ENCODE measurements at regions not wholly inside any gene's neighbourhood (a gene's known extent, or its start where the extent isn't known, plus 50 kb on each side); places are given as distances from the start of the nearest gene placed in this dataset.
"Not testable (repeated sequence)": the region's sequence is repeated elsewhere in the genome, so short reads cannot be mapped to it uniquely, and the experiment has no call there.

DNA sequence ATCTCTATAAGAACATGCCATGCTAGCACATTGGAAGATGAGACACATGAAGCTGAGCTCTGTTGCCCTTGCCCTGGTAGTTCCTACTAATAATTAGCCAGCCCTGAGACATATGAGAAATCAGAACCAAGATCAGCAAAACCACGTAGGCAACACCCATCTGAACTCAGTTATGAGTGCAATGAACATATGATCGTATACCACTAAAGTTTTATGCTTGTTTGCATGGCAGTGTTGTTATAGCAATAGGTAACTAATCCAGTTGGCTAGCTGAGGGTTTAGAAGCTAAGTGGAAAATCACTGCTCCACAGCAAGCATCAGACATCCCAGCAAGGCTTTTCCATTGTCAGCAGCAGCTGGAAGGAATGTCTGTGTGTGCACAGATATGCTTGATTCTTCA lies 180.7 kb downstream of the BTBD3 start:
- ATAC-seq (ENCODE audit: poor library complexity), result no peak
- DNase-seq, result no peak
- intact Hi-C loops (cut with DNase I), result no loop called here

DNA sequence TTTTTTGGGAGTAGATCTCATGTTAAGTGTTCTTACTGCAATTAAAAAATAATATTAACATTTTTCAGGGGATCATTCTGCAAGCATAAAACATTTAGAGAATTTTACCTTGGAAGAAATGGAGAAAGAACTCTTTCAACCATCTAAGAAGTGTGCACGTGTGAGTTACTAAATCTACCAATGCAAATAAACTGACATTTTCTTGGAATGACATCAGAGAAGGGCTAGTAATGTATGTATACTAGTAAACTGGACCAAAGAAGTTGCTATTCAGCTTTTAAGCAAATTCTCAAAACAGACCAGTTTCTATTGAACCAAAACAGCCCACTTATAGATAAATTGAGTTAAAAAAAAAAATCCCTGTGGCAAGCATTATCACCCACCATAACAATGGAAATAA lies 191.2 kb downstream of the BTBD3 start:
- ATAC-seq (ENCODE audit: poor library complexity), result no peak
- DNase-seq, result no peak
- intact Hi-C loops (cut with DNase I), result no loop called here

DNA sequence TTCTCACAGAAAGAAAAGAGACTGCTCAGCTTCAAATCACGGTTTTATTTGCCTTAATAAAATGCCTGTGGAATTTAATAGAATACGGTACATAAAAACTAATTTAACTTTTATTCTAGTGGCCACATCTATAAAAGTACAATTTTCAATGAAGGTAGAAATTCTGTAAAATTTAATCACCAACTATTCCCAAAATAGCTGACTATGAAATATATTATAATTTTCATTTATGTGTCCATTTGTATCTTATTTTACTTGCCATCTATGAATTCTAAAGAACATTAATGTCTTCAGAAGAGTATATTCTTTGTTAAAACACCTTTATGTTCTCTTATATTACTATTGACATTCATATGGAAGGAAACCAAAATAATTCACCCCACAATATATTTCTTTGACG lies 192.6 kb downstream of the BTBD3 start:
- intact Hi-C loops (cut with DNase I), result no loop called here
- DNase-seq (no peak), ATAC-seq (ENCODE audit: poor library complexity) (no peak)

DNA sequence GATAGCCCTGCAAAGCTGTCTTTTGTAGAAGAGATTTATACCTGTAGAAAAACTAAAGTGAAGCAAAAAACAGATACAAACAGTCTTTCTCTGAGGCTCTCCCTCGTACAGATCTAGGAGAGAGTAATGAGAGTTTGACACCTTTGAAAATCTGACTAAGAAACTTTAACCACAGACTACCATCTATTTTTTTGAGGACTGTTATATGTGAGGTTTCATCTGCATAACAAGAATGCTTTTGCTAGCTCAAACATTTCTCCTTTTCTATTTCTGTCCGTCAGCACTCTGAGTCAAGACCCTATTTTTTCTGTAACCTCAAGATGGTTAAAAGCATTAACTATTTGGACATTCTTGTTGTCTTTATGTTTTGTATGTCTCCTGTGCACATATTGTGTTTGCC lies 193.0 kb downstream of the BTBD3 start:
- no peak for ATAC-seq (ENCODE audit: poor library complexity)
- intact Hi-C loops (cut with DNase I), result no loop called here
- no peak for DNase-seq

DNA sequence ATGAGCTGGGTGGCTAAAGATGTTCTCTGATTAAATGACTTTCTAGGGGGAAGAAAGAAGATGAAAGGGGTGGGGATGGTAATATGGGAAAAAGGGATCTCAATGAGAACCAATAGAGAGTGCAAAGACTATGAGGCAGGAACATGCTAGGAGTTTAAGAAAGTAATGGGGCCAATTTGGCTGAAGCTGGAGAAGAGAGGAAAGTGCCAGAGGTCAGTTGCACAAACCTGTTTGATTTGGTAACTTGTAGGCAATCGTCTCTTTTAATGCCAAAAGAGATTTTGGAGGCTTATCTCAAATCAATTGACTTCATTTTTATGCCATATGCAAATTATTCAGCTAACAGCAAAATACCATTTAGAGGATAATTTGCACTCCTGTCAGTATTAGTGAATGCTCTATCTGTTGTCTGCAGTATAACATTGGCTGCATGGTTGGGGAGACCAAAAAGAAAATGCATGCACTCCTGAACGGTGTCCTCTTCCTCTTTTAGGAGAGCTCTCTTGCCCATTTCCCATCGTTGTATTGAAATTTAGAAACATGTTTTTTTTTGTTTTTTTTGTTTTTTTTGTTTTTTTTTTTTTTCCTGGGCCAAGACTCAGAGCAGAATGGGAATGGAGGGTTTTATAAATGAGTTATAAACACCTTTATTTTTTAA lies 193.9 kb downstream of the BTBD3 start:
- DNase-seq (no peak), ATAC-seq (ENCODE audit: poor library complexity) (no peak)
- intact Hi-C loops (cut with DNase I), result no loop called here

GRCh38 chr20:12112089-12112474 lies 194.4 kb downstream of the BTBD3 start:
- intact Hi-C loops (cut with DNase I), result no loop called here
- ATAC-seq (ENCODE audit: poor library complexity) (no peak), DNase-seq (no peak)

DNA sequence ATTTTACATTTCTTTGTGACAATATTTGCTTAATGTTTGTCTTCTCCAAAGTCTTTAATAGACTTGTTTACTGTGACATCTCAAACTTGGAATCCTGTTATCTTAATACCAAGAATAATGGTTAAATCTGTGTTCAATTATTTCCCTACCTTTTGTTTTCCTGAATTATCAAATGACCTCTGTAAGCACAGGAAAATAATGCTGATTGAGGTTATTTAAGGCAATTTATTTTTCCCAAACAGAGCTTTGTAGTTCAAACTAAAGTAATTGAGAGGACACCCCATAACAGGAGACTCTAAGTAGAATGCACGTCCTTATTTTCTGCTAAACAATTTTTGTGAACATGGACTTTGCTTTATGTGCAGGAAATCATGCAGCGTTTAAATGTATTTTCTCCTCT lies 195.0 kb downstream of the BTBD3 start:
- intact Hi-C loops (cut with DNase I), result no loop called here
- DNase-seq, result no peak
- ATAC-seq (ENCODE audit: poor library complexity), result no peak

GRCh38 chr20:12113075-12113467 lies 195.4 kb downstream of the BTBD3 start:
- DNase-seq, result no peak

DNA sequence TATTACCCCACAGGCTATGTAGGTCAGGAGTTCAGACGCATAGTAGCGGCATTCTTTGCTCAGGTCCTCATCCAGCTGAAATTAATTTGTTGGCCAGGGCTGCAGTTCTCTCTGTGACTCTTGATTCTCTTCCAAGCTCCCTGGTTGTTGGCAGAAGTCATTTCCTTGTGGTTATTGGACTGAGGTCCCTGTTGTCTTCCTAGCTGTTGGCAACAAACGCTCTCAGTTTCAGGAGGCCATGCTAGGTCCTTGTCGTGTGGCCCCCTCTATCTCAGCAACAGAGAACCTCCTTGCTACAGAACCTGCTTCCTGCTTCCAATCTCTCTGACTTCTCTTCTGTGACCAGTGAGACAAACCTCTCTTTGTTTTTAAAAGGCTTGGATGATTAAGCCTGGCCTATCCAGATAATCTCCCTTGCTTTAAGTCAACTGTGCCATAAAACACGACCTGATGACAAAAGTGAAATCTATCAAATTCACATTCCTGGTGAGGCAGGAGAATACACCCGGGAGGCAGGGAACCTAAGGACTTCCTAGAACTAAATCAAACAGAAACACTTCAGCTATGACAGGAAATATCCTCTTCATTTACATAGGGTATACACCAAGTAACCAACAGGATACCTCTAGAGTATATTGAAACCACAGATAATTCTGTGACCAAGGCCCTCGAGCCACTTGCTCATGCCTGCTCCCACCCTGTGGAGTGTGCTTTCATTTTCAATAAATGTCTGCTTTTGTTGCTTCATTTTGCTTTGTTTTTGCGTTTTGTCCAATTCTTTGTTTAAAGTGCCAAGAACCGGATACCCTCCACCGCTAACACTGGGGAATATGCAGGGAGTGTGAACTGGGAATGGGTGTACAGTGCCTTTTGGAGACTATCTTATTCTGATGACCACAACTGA lies 196.0 kb downstream of the BTBD3 start:
- intact Hi-C loops (cut with DNase I), result no loop called here
- peak; percentile 93 for ATAC-seq (ENCODE audit: poor library complexity)
- DNase-seq, result no peak

More at GRCh38 chr20:12113075-12113467, 195.4 kb downstream of the BTBD3 start:
- intact Hi-C loops (cut with DNase I), result no loop called here
- peak; percentile 38 for ATAC-seq (ENCODE audit: poor library complexity)

DNA sequence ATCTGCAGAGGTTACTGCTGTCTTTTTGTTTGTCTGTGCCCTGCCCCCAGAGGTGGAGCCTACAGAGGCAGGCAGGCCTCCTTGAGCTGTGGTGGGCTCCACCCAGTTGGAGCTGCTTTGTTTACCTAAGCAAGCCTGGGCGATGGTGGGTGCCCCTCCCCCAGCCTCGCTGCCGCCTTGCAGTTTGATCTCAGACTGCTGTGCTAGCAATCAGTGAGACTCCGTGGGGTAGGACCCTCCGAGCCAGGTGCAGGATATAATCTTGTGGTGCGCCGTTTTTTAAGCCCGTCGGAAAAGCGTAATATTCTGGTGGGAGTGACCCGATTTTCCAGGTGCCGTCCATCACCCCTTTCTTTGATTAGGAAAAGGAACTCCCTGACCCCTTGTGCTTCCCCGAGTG lies 211.4 kb downstream of the BTBD3 start:
- intact Hi-C loops (cut with DNase I); ATAC-seq (ENCODE audit: poor library complexity); DNase-seq: not testable (repeated sequence)

- ATAC-seq (ENCODE audit: poor library complexity); intact Hi-C loops (cut with DNase I): not testable (repeated sequence)
Measured at GRCh38 chr20:12129532-12129931, 211.8 kb downstream of the BTBD3 start.

GRCh38 chr20:12130781-12131180 lies 213.1 kb downstream of the BTBD3 start:
- no peak for DNase-seq
- intact Hi-C loops (cut with DNase I), result no loop called here
- no peak for ATAC-seq (ENCODE audit: poor library complexity)

More at GRCh38 chr20:12129532-12129931, 211.8 kb downstream of the BTBD3 start:
- DNase-seq, result not testable (repeated sequence)

GRCh38 chr20:12133553-12133952 lies 215.9 kb downstream of the BTBD3 start:
- intact Hi-C loops (cut with DNase I), result no loop called here
- DNase-seq (no peak), ATAC-seq (ENCODE audit: poor library complexity) (no peak)

- ATAC-seq (ENCODE audit: poor library complexity); DNase-seq; intact Hi-C loops (cut with DNase I): not testable (repeated sequence)
Measured at GRCh38 chr20:12145951-12146350, 228.3 kb downstream of the BTBD3 start.

GRCh38 chr20:12152996-12153395 lies 235.3 kb downstream of the BTBD3 start:
- DNase-seq (no peak), ATAC-seq (ENCODE audit: poor library complexity) (no peak)
- intact Hi-C loops (cut with DNase I), result no loop called here

DNA sequence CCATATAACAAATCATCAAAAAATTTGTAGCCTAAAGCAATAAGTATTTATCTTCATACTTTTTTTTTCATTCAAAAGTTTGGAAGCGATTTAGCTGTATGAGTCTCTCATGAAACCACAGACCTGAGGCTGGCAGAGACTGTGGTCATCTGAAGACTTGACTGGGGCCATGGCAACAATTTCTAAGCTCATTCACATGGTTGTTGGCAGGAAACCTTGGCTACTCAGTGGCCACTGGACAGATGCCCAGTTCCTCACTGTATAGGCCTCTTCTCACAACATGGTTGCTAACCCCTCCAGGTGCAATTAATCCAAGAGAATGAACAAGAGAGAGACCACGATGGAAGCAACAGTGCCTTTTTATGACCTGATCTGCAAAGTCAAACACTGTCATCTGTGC lies 235.9 kb downstream of the BTBD3 start:
- DNase-seq, result no peak
- intact Hi-C loops (cut with DNase I), result no loop called here
- ATAC-seq (ENCODE audit: poor library complexity), result no peak

- intact Hi-C loops (cut with DNase I), result no loop called here
- no peak for ATAC-seq (ENCODE audit: poor library complexity)
- no peak for DNase-seq
Measured at GRCh38 chr20:12156252-12156651, 238.6 kb downstream of the BTBD3 start.

DNA sequence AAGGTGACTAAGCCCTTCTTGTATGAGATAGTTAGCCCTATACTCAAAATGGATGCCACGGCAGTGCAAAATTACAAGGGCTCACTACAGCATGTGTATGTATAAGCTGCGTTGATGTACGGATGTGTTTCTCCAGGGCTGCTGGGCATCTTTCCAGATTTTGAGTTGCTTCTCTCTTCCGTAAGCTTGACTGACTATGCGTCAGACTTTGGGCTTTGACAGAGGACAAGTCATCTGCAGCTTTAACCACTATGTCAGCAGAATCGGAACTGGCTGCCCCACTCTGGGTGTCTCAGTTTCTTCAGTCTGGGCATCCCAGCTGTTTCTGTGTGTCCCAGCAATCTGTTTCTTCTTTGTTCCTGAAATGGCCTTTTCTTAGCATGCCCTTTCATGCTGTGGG lies 241.6 kb downstream of the BTBD3 start:
- no peak for ATAC-seq (ENCODE audit: poor library complexity)
- intact Hi-C loops (cut with DNase I), result no loop called here
- DNase-seq, result no peak

- intact Hi-C loops (cut with DNase I), result no loop called here
- ATAC-seq (ENCODE audit: poor library complexity), result no peak
Measured at GRCh38 chr20:12161734-12162133, 244.0 kb downstream of the BTBD3 start.

DNA sequence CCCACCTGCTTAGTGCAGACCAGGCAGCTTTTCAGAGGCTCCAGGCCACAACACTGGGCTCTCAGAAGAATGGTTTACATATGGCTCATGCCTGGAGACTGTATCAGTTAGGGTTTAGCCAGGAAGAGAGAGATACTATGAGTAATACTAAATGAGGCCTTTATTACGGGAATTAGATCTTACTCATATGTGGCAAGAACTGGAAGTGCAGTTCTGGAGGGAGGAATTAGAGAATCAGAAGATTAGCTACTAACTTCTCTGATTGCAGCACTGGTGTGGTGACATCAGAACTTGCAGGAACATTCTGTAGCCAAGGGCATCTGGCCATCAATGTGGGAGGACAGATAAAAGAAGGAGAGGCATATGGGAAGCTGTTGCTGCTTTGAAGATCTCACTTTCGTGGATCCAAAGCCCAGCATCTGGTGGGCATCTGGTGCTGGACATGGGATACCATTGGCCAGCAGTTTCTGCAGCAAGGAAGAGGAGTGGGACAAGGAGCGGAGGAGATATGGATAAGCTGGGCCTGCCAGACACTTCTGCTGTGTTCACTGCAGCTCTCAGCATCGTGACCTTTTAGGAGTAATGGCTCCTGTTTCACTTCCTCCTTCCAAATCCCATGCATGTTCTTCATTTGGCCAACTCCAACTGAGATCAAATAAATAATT lies 248.5 kb downstream of the BTBD3 start:
- ATAC-seq (ENCODE audit: poor library complexity) (peak; percentile 92), DNase-seq (peak; percentile 63)
- intact Hi-C loops (cut with DNase I), result no loop called here

More at GRCh38 chr20:12161734-12162133, 244.0 kb downstream of the BTBD3 start:
- DNase-seq, result no peak
